ENCODE measurements at regions not wholly inside any gene's neighbourhood (a gene's known extent, or its start where the extent isn't known, plus 50 kb on each side); places are given as distances from the start of the nearest gene placed in this dataset.

DNA sequence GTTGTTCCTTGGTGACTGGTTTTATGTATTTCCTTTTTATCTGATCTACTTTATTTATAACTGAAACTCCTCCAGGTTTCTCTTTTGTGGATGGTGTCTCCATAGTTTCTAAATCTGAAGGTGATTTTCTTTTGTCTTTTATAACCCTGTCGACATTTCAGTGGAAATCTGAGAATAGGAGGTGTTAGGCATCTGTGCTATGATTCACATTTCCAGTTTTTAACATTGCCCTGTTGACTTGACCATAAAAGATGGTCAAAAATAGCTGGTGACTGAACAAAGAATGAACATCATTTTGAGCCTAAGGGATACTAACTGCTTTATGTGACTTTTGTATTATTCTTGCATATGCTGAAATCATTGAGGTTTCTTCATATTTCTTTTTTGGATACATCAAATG, 190.5 kb downstream of the PCSK1 start:
- no peaks in the 10 kb centered on the region for H3K27me3 Mint-ChIP-seq (ENCODE audit: low read depth)
- H3K27ac Mint-ChIP-seq (ENCODE audit: unreplicated experiment), result no peak overlapping the region
- no peak overlapping the region for H3K4me3 Mint-ChIP-seq (ENCODE audit: unreplicated experiment)
- DNase-seq (ENCODE audit: low spot score), result no peak
- peaks cover 45% of the 10 kb centered on the region for H3K4me1 Mint-ChIP-seq (ENCODE audit: low read depth)
- TF ChIP-seq, protein P1, sequence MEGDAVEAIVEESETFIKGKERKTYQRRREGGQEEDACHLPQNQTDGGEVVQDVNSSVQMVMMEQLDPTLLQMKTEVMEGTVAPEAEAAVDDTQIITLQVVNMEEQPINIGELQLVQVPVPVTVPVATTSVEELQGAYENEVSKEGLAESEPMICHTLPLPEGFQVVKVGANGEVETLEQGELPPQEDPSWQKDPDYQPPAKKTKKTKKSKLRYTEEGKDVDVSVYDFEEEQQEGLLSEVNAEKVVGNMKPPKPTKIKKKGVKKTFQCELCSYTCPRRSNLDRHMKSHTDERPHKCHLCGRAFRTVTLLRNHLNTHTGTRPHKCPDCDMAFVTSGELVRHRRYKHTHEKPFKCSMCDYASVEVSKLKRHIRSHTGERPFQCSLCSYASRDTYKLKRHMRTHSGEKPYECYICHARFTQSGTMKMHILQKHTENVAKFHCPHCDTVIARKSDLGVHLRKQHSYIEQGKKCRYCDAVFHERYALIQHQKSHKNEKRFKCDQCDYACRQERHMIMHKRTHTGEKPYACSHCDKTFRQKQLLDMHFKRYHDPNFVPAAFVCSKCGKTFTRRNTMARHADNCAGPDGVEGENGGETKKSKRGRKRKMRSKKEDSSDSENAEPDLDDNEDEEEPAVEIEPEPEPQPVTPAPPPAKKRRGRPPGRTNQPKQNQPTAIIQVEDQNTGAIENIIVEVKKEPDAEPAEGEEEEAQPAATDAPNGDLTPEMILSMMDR (IDR thresholded peaks at IDR 0.05), result no peak
- peaks cover 6% of the 10 kb centered on the region for H3K9me3 Mint-ChIP-seq (ENCODE audit: low read depth)
- H3K36me3 Mint-ChIP-seq (ENCODE audit: low read depth), result peaks cover 5% of the 10 kb centered on the region

DNA sequence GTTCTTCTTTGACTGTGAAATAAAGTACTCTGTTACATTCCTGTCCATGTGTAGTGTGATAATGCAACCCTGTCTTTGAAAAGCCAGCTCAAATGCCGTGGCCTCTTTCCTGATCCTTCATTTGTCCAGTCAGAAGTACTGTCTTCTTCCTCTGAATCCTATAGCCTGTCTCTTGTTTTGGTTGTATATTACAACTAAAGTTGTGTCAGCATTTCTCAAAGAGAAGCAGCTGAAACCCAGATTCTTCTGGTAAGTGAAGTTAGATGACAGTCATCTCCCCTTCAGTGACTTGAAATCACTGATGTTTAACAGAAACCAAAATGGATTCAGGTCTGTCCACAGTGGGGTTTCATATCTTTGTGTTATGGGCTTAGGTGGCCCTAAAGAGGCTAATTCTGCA, 196.2 kb downstream of the PCSK1 start:
- Mint-ChIP-seq H3K9me3 (ENCODE audit: low read depth) (peaks cover 3% of the 10 kb centered on the region), H3K4me3 (ENCODE audit: unreplicated experiment) (no peak overlapping the region), H3K27ac (ENCODE audit: unreplicated experiment) (peak overlapping the region; percentile 15), H3K27me3 (ENCODE audit: low read depth) (no peaks in the 10 kb centered on the region), H3K36me3 (ENCODE audit: low read depth) (no peaks in the 10 kb centered on the region), H3K4me1 (ENCODE audit: low read depth) (peaks cover 34% of the 10 kb centered on the region)
- no peak for DNase-seq (ENCODE audit: low spot score)
- TF ChIP-seq, protein P1 (IDR thresholded peaks at IDR 0.05), result no peak

DNA sequence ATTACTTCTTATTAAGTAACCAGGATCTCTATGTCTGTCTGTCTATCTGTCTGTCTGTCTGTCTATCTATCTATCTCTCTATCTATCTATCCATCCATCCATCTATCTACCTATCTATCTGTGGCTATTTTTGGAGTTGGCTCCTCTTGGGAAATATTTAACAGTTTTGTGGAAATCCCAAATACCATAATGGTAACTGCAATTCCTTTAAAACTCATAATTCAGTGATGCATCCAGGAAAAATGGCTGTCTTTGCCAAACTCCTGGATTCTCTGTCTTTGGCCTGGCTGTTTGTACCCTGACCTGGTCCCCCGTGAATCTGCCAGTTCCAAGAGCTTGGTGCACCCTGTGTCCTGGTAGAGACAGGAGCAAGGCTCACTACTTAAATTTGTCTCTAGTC, 197.0 kb downstream of the PCSK1 start:
- no peak overlapping the region for H3K4me3 Mint-ChIP-seq (ENCODE audit: unreplicated experiment)
- no peaks in the 10 kb centered on the region for H3K27me3 Mint-ChIP-seq (ENCODE audit: low read depth)
- H3K4me1 Mint-ChIP-seq (ENCODE audit: low read depth), result peaks cover 34% of the 10 kb centered on the region
- H3K9me3 Mint-ChIP-seq (ENCODE audit: low read depth), result peaks cover 5% of the 10 kb centered on the region
- peak overlapping the region; percentile 97 for H3K27ac Mint-ChIP-seq (ENCODE audit: unreplicated experiment)
- DNase-seq (ENCODE audit: low spot score), result no peak
- TF ChIP-seq, protein P1 (IDR thresholded peaks at IDR 0.05), result no peak
- peaks cover 2% of the 10 kb centered on the region for H3K36me3 Mint-ChIP-seq (ENCODE audit: low read depth)

DNA sequence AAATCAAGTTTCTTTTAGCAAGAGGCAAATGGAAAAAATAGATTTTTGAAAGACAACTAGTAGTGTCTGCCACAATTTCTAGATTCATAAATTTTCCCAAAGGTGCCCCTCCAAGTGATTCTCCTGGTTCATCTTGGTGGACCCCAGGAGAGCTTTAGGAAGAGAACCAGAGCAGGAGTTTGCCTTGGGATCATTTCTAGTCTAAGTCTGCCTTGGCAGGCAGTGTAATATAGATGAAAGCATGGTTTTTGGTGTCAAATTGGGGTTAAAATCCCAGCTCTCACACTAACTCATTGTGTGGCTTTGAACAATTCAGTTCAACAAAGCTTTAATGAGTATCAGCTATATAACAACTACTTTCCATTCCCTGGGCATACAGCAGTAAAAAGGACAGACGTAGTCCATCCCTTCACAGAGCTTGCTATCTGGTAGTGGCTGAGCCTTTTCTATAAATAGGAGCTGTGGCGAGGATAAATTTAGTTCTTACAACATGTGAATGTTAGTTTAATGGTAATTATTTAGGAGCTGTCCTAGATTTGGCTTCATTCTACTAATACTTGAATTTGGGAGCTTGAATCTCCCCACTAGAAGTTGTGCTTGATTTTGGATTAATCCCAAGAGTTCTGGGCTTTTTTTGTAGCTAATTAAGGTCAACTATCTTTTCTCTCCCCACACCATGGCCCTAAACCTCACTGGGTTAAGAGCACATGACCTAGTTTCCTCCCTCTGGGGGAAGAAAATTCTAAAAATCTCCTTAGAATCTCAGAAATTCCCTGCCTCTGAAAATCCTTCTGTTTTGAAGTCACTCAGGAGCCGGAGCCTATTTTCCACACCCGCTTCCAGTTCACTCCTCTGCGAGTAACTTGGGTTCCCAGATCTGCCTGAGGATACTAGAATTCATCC, 197.8 kb downstream of the PCSK1 start:
- Mint-ChIP-seq H3K36me3 (ENCODE audit: low read depth) (peaks cover 2% of the 10 kb centered on the region), H3K27me3 (ENCODE audit: low read depth) (no peaks in the 10 kb centered on the region), H3K4me3 (ENCODE audit: unreplicated experiment) (peak overlapping the region; percentile 37), H3K9me3 (ENCODE audit: low read depth) (peaks cover 6% of the 10 kb centered on the region), H3K27ac (ENCODE audit: unreplicated experiment) (peak overlapping the region; percentile 97), H3K4me1 (ENCODE audit: low read depth) (peaks cover 34% of the 10 kb centered on the region)
- DNase-seq (ENCODE audit: low spot score), result no peak
- TF ChIP-seq, protein P1 (IDR thresholded peaks at IDR 0.05), result no peak

DNA sequence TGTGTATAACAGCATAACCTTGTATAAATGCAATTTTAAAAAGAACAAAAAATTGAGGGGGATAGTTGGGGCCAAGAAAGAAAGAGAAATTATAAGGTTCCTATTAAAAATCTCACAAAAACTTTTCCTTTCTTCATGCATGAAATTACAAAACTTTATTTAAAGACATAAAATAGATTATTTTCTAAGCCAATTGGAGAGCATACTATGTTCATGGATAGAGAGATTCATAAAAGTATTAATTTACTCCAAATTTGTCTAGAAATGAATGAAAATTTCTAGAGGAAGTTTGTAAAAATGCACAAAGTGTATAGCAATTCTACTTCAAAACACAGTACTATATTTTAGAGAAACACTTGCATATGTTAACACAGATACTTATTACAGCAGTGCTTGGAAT, 200.4 kb downstream of the PCSK1 start:
- no peak overlapping the region for H3K4me3 Mint-ChIP-seq (ENCODE audit: unreplicated experiment)
- peaks cover 2% of the 10 kb centered on the region for H3K36me3 Mint-ChIP-seq (ENCODE audit: low read depth)
- DNase-seq (ENCODE audit: low spot score), result no peak
- H3K4me1 Mint-ChIP-seq (ENCODE audit: low read depth), result peaks cover 44% of the 10 kb centered on the region
- H3K27me3 Mint-ChIP-seq (ENCODE audit: low read depth), result no peaks in the 10 kb centered on the region
- H3K27ac Mint-ChIP-seq (ENCODE audit: unreplicated experiment), result no peak overlapping the region
- peaks cover 6% of the 10 kb centered on the region for H3K9me3 Mint-ChIP-seq (ENCODE audit: low read depth)
- TF ChIP-seq, protein P1 (IDR thresholded peaks at IDR 0.05), result no peak
